H1 (cell line): ENCODE measurements at regions not wholly inside any gene's neighbourhood (a gene's known extent, or its start where the extent isn't known, plus 50 kb on each side); places are given as distances from the start of the nearest gene placed in this dataset.
A peak's percentile ranks its signal among the peaks of the same experiment; 100 is the strongest.

Experiments
- CTCF ChIA-PET: fragments of 300-600 bp; sonication (Branson Sonifier 250); formaldehyde crosslinking; loops from one replicate; lab custom pipeline; 2021; ENCODE audit not compliant: partially characterized antibody; lab: Charles Lee
- POLR2A ChIA-PET: fragments of 300-600 bp; sonication (Branson Sonifier 250); formaldehyde crosslinking; loops from one replicate; lab custom pipeline; 2021; ENCODE audit warnings: inconsistent platforms; ENCODE audit not compliant: partially characterized antibody; lab: Charles Lee
- DNase-seq, 2 experiments: peaks; one replicate each; pipeline versions ENCODE4 v3.0.0 to v3.0.0-alpha.2; 2010 to 2022; ENCODE audit warnings: low spot score in 2 of 2, low read depth in 1 of 2, mixed read lengths in 1 of 2
- FAIRE-seq: peaks from 2 replicates; lab custom pipeline; 2011; peaks lifted over from hg19 to GRCh38; lab: Jason Lieb, UNC
- H2AFZ ChIP-seq: 2 replicates; pipeline ENCODE4 v1.8.1; 2012; ENCODE audit warnings: low read length, inconsistent platforms
- H2AK5ac ChIP-seq: 2 replicates; pipeline ENCODE4 v1.6.1; 2013; ENCODE audit warnings: low read depth, low read length
- H2BK120ac ChIP-seq: replicated peaks from 2 replicates; pipeline ENCODE3; 2013; ENCODE audit warnings: low read depth, low read length, inconsistent platforms
- H2BK12ac ChIP-seq: 2 replicates; pipeline ENCODE4 v1.6.1; 2013; ENCODE audit warnings: low read depth, low read length
- H2BK15ac ChIP-seq: 2 replicates; pipeline ENCODE4 v1.6.1; 2013; ENCODE audit warnings: low read length
- H2BK20ac ChIP-seq: 2 replicates; pipeline ENCODE4 v1.6.1; 2013; ENCODE audit warnings: low read length
- H2BK5ac ChIP-seq: 2 replicates; pipeline ENCODE4 v1.6.1; 2013; ENCODE audit warnings: low read depth, low read length
- H3K14ac ChIP-seq: 2 replicates; pipeline ENCODE4 v1.6.1; 2013; ENCODE audit warnings: inconsistent platforms; ENCODE audit not compliant: insufficient read length
- H3K18ac ChIP-seq: 2 replicates; pipeline ENCODE4 v1.6.1; 2013; ENCODE audit warnings: low read length; ENCODE audit errors: extremely low read depth
- H3K23ac ChIP-seq: 2 replicates; pipeline ENCODE4 v1.6.1; 2013; ENCODE audit warnings: inconsistent platforms; ENCODE audit not compliant: insufficient read length
- H3K23me2 ChIP-seq: 2 replicates; pipeline ENCODE4 v1.6.1; 2013; ENCODE audit warnings: low read depth, low read length
- H3K27ac ChIP-seq: 2 replicates; pipeline ENCODE4 v1.6.1; 2011; ENCODE audit warnings: low read depth, low read length, inconsistent platforms
- H3K27me3 ChIP-seq, 4 experiments: replicated peaks in 1 of 4; 1 replicate in 1 of 4; 2 replicates in 3 of 4; pipeline versions ENCODE4 v1.6.1 to v1.8.1; 2011 to 2013; ENCODE audit warnings: low read length in 3 of 4, mild to moderate bottlenecking in 3 of 4, inconsistent platforms in 2 of 4, mixed read lengths in 2 of 4, moderate library complexity in 1 of 4; ENCODE audit not compliant: control insufficient read depth in 3 of 4, insufficient read depth in 3 of 4; ENCODE audit errors: extremely low read depth in 1 of 4
- H3K36me3 ChIP-seq, 4 experiments: 2 replicates each; pipeline versions ENCODE4 v1.6.1 to v1.8.1; 2011 to 2013; ENCODE audit warnings: mild to moderate bottlenecking in 4 of 4, low read length in 3 of 4, moderate library complexity in 2 of 4, control low read depth in 1 of 4, inconsistent platforms in 1 of 4; ENCODE audit not compliant: insufficient read depth in 4 of 4, control insufficient read depth in 2 of 4
- H3K4ac ChIP-seq: replicated peaks from 2 replicates; pipeline ENCODE3; 2013; ENCODE audit warnings: low read length, low read depth, mixed read lengths, inconsistent platforms; ENCODE audit not compliant: insufficient read length
- H3K4me1 ChIP-seq, 4 experiments: replicated peaks in 1 of 4; 1 replicate in 1 of 4; 2 replicates in 3 of 4; pipeline versions ENCODE4 v1.6.1 to v1.8.1; 2011 to 2013; ENCODE audit warnings: low read length in 3 of 4, inconsistent platforms in 2 of 4, mixed read lengths in 1 of 4; ENCODE audit not compliant: insufficient read depth in 4 of 4, control insufficient read depth in 3 of 4
- H3K4me2 ChIP-seq, 2 experiments: 2 replicates each; pipeline versions ENCODE4 v1.6.1 to v1.8.1; 2011 to 2013; ENCODE audit warnings: low read depth in 2 of 2, low read length in 2 of 2, control low read depth in 1 of 2, inconsistent platforms in 1 of 2, mild to moderate bottlenecking in 1 of 2; ENCODE audit not compliant: insufficient read depth in 1 of 2
- H3K4me3 ChIP-seq, 4 experiments: fragments of 200-600, 300-600 bp in 1 of 4; sonication (generic), shearing (Covaris generic), sonication (Bioruptor Twin) in 1 of 4; 2 replicates each; pipeline versions ENCODE4 v1.5.1 to v1.8.1; 2011 to 2016; ENCODE audit warnings: low read length in 4 of 4, low read depth in 3 of 4, control low read depth in 2 of 4, inconsistent platforms in 2 of 4, mild to moderate bottlenecking in 2 of 4, mixed read lengths in 1 of 4, moderate library complexity in 1 of 4; ENCODE audit not compliant: insufficient read depth in 2 of 4; ENCODE audit errors: extremely low read depth in 1 of 4
- H3K56ac ChIP-seq: replicated peaks from 2 replicates; pipeline ENCODE3; 2013; ENCODE audit warnings: low read depth, mild to moderate bottlenecking, mixed read lengths, low read length, inconsistent platforms; ENCODE audit not compliant: insufficient read length
- H3K79me1 ChIP-seq: 2 replicates; pipeline ENCODE4 v1.6.1; 2013; ENCODE audit warnings: low read depth, low read length, control low read depth
- H3K79me2 ChIP-seq, 2 experiments: 2 replicates each; pipeline versions ENCODE4 v1.6.1 to v1.8.1; 2012 to 2013; ENCODE audit warnings: low read length in 2 of 2, mild to moderate bottlenecking in 2 of 2, inconsistent platforms in 1 of 2; ENCODE audit not compliant: insufficient read depth in 2 of 2, control insufficient read depth in 1 of 2
- H3K9ac ChIP-seq, 4 experiments: replicated peaks in 1 of 4; 1 replicate in 1 of 4; 2 replicates in 3 of 4; pipeline versions ENCODE4 v1.6.1 to v1.8.1; 2011 to 2013; ENCODE audit warnings: low read depth in 3 of 4, low read length in 3 of 4, control low read depth in 2 of 4, mild to moderate bottlenecking in 2 of 4, moderate library complexity in 2 of 4, inconsistent platforms in 1 of 4; ENCODE audit errors: extremely low read depth in 1 of 4
- H3K9me3 ChIP-seq, 2 experiments: 2 replicates each; pipeline versions ENCODE4 v1.6.1 to v1.8.1; 2012 to 2013; ENCODE audit warnings: mild to moderate bottlenecking in 2 of 2, moderate library complexity in 2 of 2, control low read depth in 1 of 2, inconsistent platforms in 1 of 2, low read depth in 1 of 2, low read length in 1 of 2, mixed read lengths in 1 of 2; ENCODE audit not compliant: insufficient read depth in 2 of 2
- H4K20me1 ChIP-seq, 2 experiments: replicated peaks in 1 of 2; 2 replicates each; pipeline versions ENCODE3 to v1.8.1; 2011 to 2013; ENCODE audit warnings: inconsistent platforms in 2 of 2, low read length in 2 of 2, mild to moderate bottlenecking in 1 of 2; ENCODE audit not compliant: insufficient read depth in 2 of 2, control insufficient read depth in 1 of 2
- H4K5ac ChIP-seq: 2 replicates; pipeline ENCODE4 v1.6.1; 2013; ENCODE audit warnings: low read length, low read depth, mixed read lengths, inconsistent platforms; ENCODE audit not compliant: insufficient read length
- H4K8ac ChIP-seq: 2 replicates; pipeline ENCODE4 v1.8.0; 2013; ENCODE audit warnings: mild to moderate bottlenecking, moderate library complexity, low read length, inconsistent platforms; ENCODE audit not compliant: insufficient read depth; ENCODE audit errors: extremely low read depth
- H4K91ac ChIP-seq: replicated peaks from 2 replicates; pipeline ENCODE3; 2013; ENCODE audit warnings: low read length, mixed read lengths, inconsistent platforms; ENCODE audit not compliant: insufficient read length
- CBX8 ChIP-seq: fragments of 300-800, 300-1000 bp; sonication (generic); IDR thresholded peaks from 2 replicates; pipeline ENCODE4 v1.7.1; 2016; ENCODE audit warnings: low read depth, low read length, borderline replicate concordance
- CHD1 ChIP-seq: IDR thresholded peaks from 2 replicates; pipeline ENCODE4 v1.6.1; 2012; ENCODE audit warnings: low read depth, low read length, improper control_type of control experiment
- CREB1 ChIP-seq: IDR thresholded peaks from 2 replicates; pipeline ENCODE4 v1.6.1; 2012; ENCODE audit warnings: inconsistent platforms
- E2F6 ChIP-seq: IDR thresholded peaks from 2 replicates; pipeline ENCODE4 v1.6.1; 2012; ENCODE audit warnings: inconsistent platforms
- EZH2 ChIP-seq: fragments of 200-600 bp; sonication (generic); IDR thresholded peaks from 2 replicates; pipeline ENCODE4 v1.7.1; 2012; ENCODE audit warnings: low read depth, mild to moderate bottlenecking, moderate library complexity, low read length, inconsistent platforms; ENCODE audit not compliant: severe bottlenecking
- JUND ChIP-seq: IDR thresholded peaks from 2 replicates; pipeline ENCODE4 v1.6.1; 2011; ENCODE audit warnings: mild to moderate bottlenecking, improper control_type of control experiment, low read length
- KDM1A ChIP-seq: fragments of 200-600, 300-600 bp; sonication (generic); IDR thresholded peaks from 2 replicates; pipeline ENCODE4 v1.7.1; 2016; ENCODE audit warnings: mild to moderate bottlenecking, low read length, borderline replicate concordance
- SIRT6 ChIP-seq: IDR thresholded peaks from one replicate; pipeline ENCODE4 v1.7.1; 2012; ENCODE audit warnings: low read length, inconsistent platforms
- SP1 ChIP-seq: IDR thresholded peaks from 2 replicates; pipeline ENCODE4 v1.6.1; 2011; ENCODE audit warnings: low read depth, low read length
- SP4 ChIP-seq: IDR thresholded peaks from 2 replicates; pipeline ENCODE4 v1.6.1; 2012; ENCODE audit warnings: low read length, inconsistent platforms
- TAF7 ChIP-seq: optimal IDR thresholded peaks from 2 replicates; pipeline ENCODE3; 2011; ENCODE audit warnings: low read depth, mild to moderate bottlenecking, inconsistent platforms, low read length, moderate library complexity, borderline replicate concordance
- WGBS, 2 experiments: shearing (Covaris generic) in 1 of 2; methylation state at CpG; one replicate each; pipeline versions ENCODE4 v1.1.6 to v1.1.7; 2013 to 2015; ENCODE audit warnings: low lambda C conversion rate in 2 of 2, mixed read lengths in 2 of 2, inconsistent platforms in 1 of 2, low coverage in 1 of 2, missing lambda C conversion rate in 1 of 2; ENCODE audit not compliant: insufficient replicate concordance in 2 of 2, insufficient coverage in 1 of 2, insufficient read length in 1 of 2; ENCODE audit errors: extremely low coverage in 1 of 2, missing lambda C conversion rate in 1 of 2; 5-methylcytosine and 5-hydroxymethylcytosine counted together

GRCh38 chr18:7383002-7383980 is 152.4 kb downstream of the LRRC30 start:
- Histone ChIP-seq H3K79me1 (no peaks in the 10 kb centered on the region), H3K4me3 (no peak overlapping the region), H4K20me1 (no peaks in the 10 kb centered on the region), H3K4me1 (0 out of 7 replicates have a peak, but pooled peaks cover 0 to 3% (median under 1%) of the 10 kb centered on the region in 4 experiments), H3K9ac (no peak overlapping the region), H3K4ac (no peak overlapping the region), H2BK20ac (no peak overlapping the region), H4K5ac (no peak overlapping the region), H3K36me3 (no peaks in the 10 kb centered on the region), H2BK5ac (no peak overlapping the region), H4K91ac (no peak overlapping the region), H3K9me3 (no peaks in the 10 kb centered on the region), H3K27me3 (no peaks in the 10 kb centered on the region), H3K23ac (no peak overlapping the region), H3K23me2 (no peaks in the 10 kb centered on the region; the same call in 1 of the 2 replicates), H2BK120ac (no peak overlapping the region), H3K4me2 (no peak overlapping the region), H2AK5ac (no peak overlapping the region), H3K79me2 (no peaks in the 10 kb centered on the region), H2AFZ (peak overlapping the region; percentile 68; the same call in 1 of the 2 replicates), H2BK15ac (no peak overlapping the region), H3K27ac (no peak overlapping the region), H4K8ac (no peak overlapping the region), H3K14ac (no peak overlapping the region), H3K18ac (no peak overlapping the region), H3K56ac (no peak overlapping the region), H2BK12ac (no peak overlapping the region)
- FAIRE-seq (no peak), DNase-seq (no peak)
- WGBS, 2 experiments = 93% methylated on average over 15 of the region's 17 CpGs; no CpG with 5 or more reads in 1 of the 2 experiments
- ChIA-PET CTCF (no interaction called here), POLR2A (no interaction called here)
- TF ChIP-seq CHD1 = no peak
- no peak for TF ChIP-seq EZH2
- no peak for TF ChIP-seq KDM1A
- TF ChIP-seq SIRT6 = no peak
- TF ChIP-seq SP1 = no peak
- no peak for TF ChIP-seq TAF7
- no peak for TF ChIP-seq E2F6
- no peak for TF ChIP-seq JUND
- TF ChIP-seq CBX8 = no peak
- no peak for TF ChIP-seq CREB1
- no peak for TF ChIP-seq SP4
